Esophagus muscularis mucosa (tissue), 3 donors: ENCODE measurements at regions not wholly inside any gene's neighbourhood (a gene's known extent, or its start where the extent isn't known, plus 50 kb on each side); places are given as distances from the start of the nearest gene placed in this dataset.

Experiments used
- CTCF ChIP-seq, 3 experiments: fragments of 200-600 bp in 2 of 3; fragments of 450-650 bp in 1 of 3; sonication (generic) in 2 of 3; IDR thresholded peaks; one replicate each; pipeline ENCODE4 v1.5.1; 2017 to 2019; ENCODE audit warnings: antibody characterized with exemption in 3 of 3, mild to moderate bottlenecking in 2 of 3, moderate library complexity in 1 of 3
- POLR2A ChIP-seq: fragments of 450-650 bp; IDR thresholded peaks from one replicate; pipeline ENCODE4 v1.6.1; 2017; ENCODE audit warnings: antibody characterized with exemption, moderate library complexity, mild to moderate bottlenecking, low read depth

DNA sequence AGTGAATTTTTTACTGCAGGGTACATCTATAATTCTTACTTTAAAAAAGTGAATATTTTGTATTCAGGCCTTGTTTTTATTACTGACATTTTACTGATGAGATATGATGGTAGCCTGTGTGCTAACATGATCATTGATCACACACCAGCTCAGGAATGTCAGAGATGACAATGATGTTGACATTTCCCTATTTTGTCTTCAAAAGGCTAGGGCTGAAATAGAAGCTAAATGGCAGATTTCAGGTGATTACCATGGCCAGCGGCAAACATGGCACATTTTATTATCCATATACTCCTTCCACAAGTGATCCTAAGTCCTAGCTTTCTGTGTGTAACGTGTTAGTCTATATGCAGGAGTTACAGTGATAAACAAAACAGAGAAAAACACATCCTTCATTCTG is 544.3 kb upstream of the MIR17HG start:
- TF ChIP-seq CTCF (IDR thresholded peaks at IDR 0.05), result no peak
- TF ChIP-seq POLR2A, result no peak
